HFF-Myc (cell line): ENCODE measurements at regions not wholly inside any gene's neighbourhood (a gene's known extent, or its start where the extent isn't known, plus 50 kb on each side); places are given as distances from the start of the nearest gene placed in this dataset.
"Not testable (repeated sequence)": the region's sequence is repeated elsewhere in the genome, so short reads cannot be mapped to it uniquely, and the experiment has no call there.

Experiments
- DNase-seq: peaks from one replicate; pipeline ENCODE4 v3.0.0-alpha.2; 2011; ENCODE audit warnings: low read depth; ENCODE audit errors: extremely low read depth
- H3K4me3 ChIP-seq: replicated peaks from 2 replicates; pipeline ENCODE4 v1.5.1; 2011; ENCODE audit warnings: low read depth, mild to moderate bottlenecking, control low read depth, low read length
- CTCF ChIP-seq: IDR thresholded peaks from 2 replicates; pipeline ENCODE4 v1.5.1; 2012; ENCODE audit warnings: mild to moderate bottlenecking, low read depth, low read length, control low read depth; ENCODE audit errors: missing control alignments

- peak; percentile 20 for DNase-seq
- H3K4me3 ChIP-seq: no peak overlapping the region
- no peak for TF ChIP-seq CTCF
These were observed 122.7 kb upstream of the FAR2 start for GRCh38 chr12:29026419-29026818.

GRCh38 chr12:29029484-29029883 lies 119.6 kb upstream of the FAR2 start:
- DNase-seq, H3K4me3 ChIP-seq: not testable (repeated sequence)

- no peak overlapping the region for H3K4me3 ChIP-seq
- no peak for DNase-seq
- TF ChIP-seq CTCF: no peak
These were observed 119.1 kb upstream of the FAR2 start for GRCh38 chr12:29030006-29030405.

GRCh38 chr12:29032446-29032845 lies 116.6 kb upstream of the FAR2 start:
- H3K4me3 ChIP-seq: no peak overlapping the region
- no peak for TF ChIP-seq CTCF
- no peak for DNase-seq

GRCh38 chr12:29033519-29033918 lies 115.6 kb upstream of the FAR2 start:
- no peak overlapping the region for H3K4me3 ChIP-seq
- no peak for TF ChIP-seq CTCF

GRCh38 chr12:29035112-29035511 lies 114.0 kb upstream of the FAR2 start:
- no peak overlapping the region for H3K4me3 ChIP-seq
- DNase-seq: no peak
- no peak for TF ChIP-seq CTCF

More at GRCh38 chr12:29033519-29033918, 115.6 kb upstream of the FAR2 start:
- DNase-seq: no peak

GRCh38 chr12:29039013-29039412 lies 110.1 kb upstream of the FAR2 start:
- peak; percentile 80 for DNase-seq
- TF ChIP-seq CTCF: no peak
- no peak overlapping the region for H3K4me3 ChIP-seq

GRCh38 chr12:29041621-29042020 lies 107.5 kb upstream of the FAR2 start:
- DNase-seq: peak; percentile 45
- H3K4me3 ChIP-seq: no peak overlapping the region
- no peak for TF ChIP-seq CTCF
